GM12878 (cell line): ENCODE measurements at regions not wholly inside any gene's neighbourhood (a gene's known extent, or its start where the extent isn't known, plus 50 kb on each side); places are given as distances from the start of the nearest gene placed in this dataset.
A peak's percentile ranks its signal among the peaks of the same experiment; 100 is the strongest.

Experiments
- ATAC-seq: fragments of 200-7000 bp; cut with Tn5 transposase; 3 replicates; pipeline ENCODE4 v1.9.1; 2020; ENCODE audit warnings: mild to moderate bottlenecking, moderate library complexity
- BruUV-seq: library from RNA; stranded (reverse); fragments of 400-500 nt; replicated peaks from 2 replicates; lab custom pipeline; 2021; lab: Mats Ljungman, UMichigan
- CTCF ChIA-PET: fragments of 300-600 bp; sonication (Branson Sonifier 250); formaldehyde crosslinking; extraction: SDS; loops from one replicate; lab custom pipeline; 2021; ENCODE audit warnings: inconsistent platforms; lab: Yijun Ruan, JAX
- POLR2A ChIA-PET: fragments of 350-600 bp; formaldehyde crosslinking; extraction: SDS; loops from one replicate; lab custom pipeline; 2021; ENCODE audit warnings: inconsistent platforms; lab: Charles Lee
- RAD21 ChIA-PET: fragments of 300-600 bp; sonication (Branson Sonifier 250); formaldehyde crosslinking; loops from one replicate; lab custom pipeline; 2023; ENCODE audit warnings: antibody characterized with exemption; ENCODE audit not compliant: unreplicated experiment; lab: Charles Lee
- SMC1A ChIA-PET: fragments of 300-600 bp; sonication (Branson Sonifier 250); formaldehyde crosslinking; loops from one replicate; lab custom pipeline; 2023; ENCODE audit not compliant: unreplicated experiment, uncharacterized antibody; lab: Charles Lee
- DNase-seq: peaks from one replicate; pipeline ENCODE4 v3.0.0-alpha.2; 2011; ENCODE audit warnings: low read depth, low spot score
- FAIRE-seq: peaks from 3 replicates; lab custom pipeline; 2011; peaks lifted over from hg19 to GRCh38; lab: Jason Lieb, UNC
- H2AFZ ChIP-seq: 2 replicates; pipeline ENCODE4 v1.6.0; 2011; ENCODE audit warnings: low read depth, low read length, control low read depth; ENCODE audit not compliant: control insufficient read depth
- H3K27ac ChIP-seq: 2 replicates; pipeline ENCODE4 v1.5.1; 2011; ENCODE audit warnings: control low read depth; ENCODE audit not compliant: control insufficient read depth, insufficient read depth
- H3K27me3 ChIP-seq, 2 experiments: replicated peaks in 1 of 2; 2 replicates each; pipeline versions ENCODE4 v1.6.0 to v1.6.1; 2011; ENCODE audit warnings: low read length in 1 of 2; ENCODE audit not compliant: control insufficient read depth in 2 of 2, insufficient read depth in 2 of 2
- H3K36me3 ChIP-seq, 2 experiments: 2 replicates each; pipeline ENCODE4 v1.5.1; 2011; ENCODE audit warnings: low read length in 1 of 2; ENCODE audit not compliant: control insufficient read depth in 2 of 2, insufficient read depth in 2 of 2
- H3K4me1 ChIP-seq: 2 replicates; pipeline ENCODE4 v1.6.1; 2011; ENCODE audit warnings: mild to moderate bottlenecking, low read length, moderate library complexity, mixed read lengths; ENCODE audit not compliant: control insufficient read depth, insufficient read depth
- H3K4me2 ChIP-seq: 2 replicates; pipeline ENCODE4 v1.6.0; 2011; ENCODE audit warnings: control low read depth; ENCODE audit not compliant: control insufficient read depth, insufficient read depth
- H3K4me3 ChIP-seq: fragments of 200-600 bp; sonication (generic); 2 replicates; pipeline ENCODE4 v1.5.1; 2016
- H3K79me2 ChIP-seq: 2 replicates; pipeline ENCODE4 v1.6.0; 2011; ENCODE audit warnings: low read length; ENCODE audit not compliant: control insufficient read depth, insufficient read depth
- H3K9ac ChIP-seq: 2 replicates; pipeline ENCODE4 v1.8.0; 2011; ENCODE audit warnings: low read length, control low read depth, mixed read lengths; ENCODE audit not compliant: control insufficient read depth, insufficient read depth
- H3K9me3 ChIP-seq: replicated peaks from 3 replicates; pipeline ENCODE4 v1.5.1; 2011; ENCODE audit warnings: mild to moderate bottlenecking, low read length; ENCODE audit not compliant: control insufficient read depth, insufficient read depth
- H4K20me1 ChIP-seq: 2 replicates; pipeline ENCODE4 v1.6.0; 2011; ENCODE audit not compliant: control insufficient read depth, insufficient read depth
- BCL11A ChIP-seq: IDR thresholded peaks from 2 replicates; pipeline ENCODE4 v1.6.1; 2011; ENCODE audit warnings: low read depth, low read length
- E4F1 ChIP-seq: fragments of 450-650 bp; IDR thresholded peaks from 2 replicates; pipeline ENCODE4 v1.6.1; 2018; ENCODE audit warnings: borderline replicate concordance, mild to moderate bottlenecking; ENCODE audit not compliant: partially characterized antibody
- EGR1 ChIP-seq, 2 experiments: IDR thresholded peaks; 1 replicate in 1 of 2; 2 replicates in 1 of 2; pipeline ENCODE4 v1.6.1; 2011 to 2012; ENCODE audit warnings: low read depth in 2 of 2, low read length in 2 of 2, borderline replicate concordance in 1 of 2, mild to moderate bottlenecking in 1 of 2, moderate library complexity in 1 of 2
- ETV6 ChIP-seq, 2 experiments: fragments of 450-650 bp in 1 of 2; IDR thresholded peaks in 1 of 2; conservative IDR thresholded peaks in 1 of 2; 2 replicates each; pipeline ENCODE4 v1.6.1; 2014; ENCODE audit warnings: antibody characterized with exemption in 1 of 2, borderline replicate concordance in 1 of 2, low read depth in 1 of 2, mild to moderate bottlenecking in 1 of 2, moderate library complexity in 1 of 2
- IKZF2 ChIP-seq, 2 experiments: fragments of 450-650 bp; IDR thresholded peaks; 2 replicates each; pipeline ENCODE4 v1.6.1; 2017; ENCODE audit warnings: mild to moderate bottlenecking in 2 of 2, moderate library complexity in 2 of 2
- IRF4 ChIP-seq: IDR thresholded peaks from 2 replicates; pipeline ENCODE4 v1.6.1; 2011; ENCODE audit warnings: low read depth, low read length
- JUNB ChIP-seq: IDR thresholded peaks from 2 replicates; pipeline ENCODE4 v1.6.1; 2016; ENCODE audit warnings: antibody characterized with exemption, mild to moderate bottlenecking
- NBN ChIP-seq: fragments of 450-650 bp; IDR thresholded peaks from 2 replicates; pipeline ENCODE4 v1.6.1; 2016
- PAX8 ChIP-seq: fragments of 450-650 bp; IDR thresholded peaks from 2 replicates; pipeline ENCODE4 v1.6.1; 2017; ENCODE audit warnings: mild to moderate bottlenecking, moderate library complexity
- PBX3 ChIP-seq: IDR thresholded peaks from 2 replicates; pipeline ENCODE4 v1.6.1; 2011; ENCODE audit warnings: mild to moderate bottlenecking, low read depth, low read length, moderate library complexity; ENCODE audit not compliant: insufficient replicate concordance
- SMAD5 ChIP-seq: IDR thresholded peaks from 2 replicates; pipeline ENCODE4 v1.6.1; 2016; ENCODE audit warnings: antibody characterized with exemption, low read depth
- SMC3 ChIP-seq: IDR thresholded peaks from 2 replicates; pipeline ENCODE4 v1.6.1; 2011; ENCODE audit warnings: low read length, improper control_type of control experiment, borderline replicate concordance
- TBL1XR1 ChIP-seq: IDR thresholded peaks from 2 replicates; pipeline ENCODE4 v1.6.1; 2012; ENCODE audit warnings: low read depth, low read length, improper control_type of control experiment
- TCF3 ChIP-seq: IDR thresholded peaks from 2 replicates; pipeline ENCODE4 v1.6.1; 2012; ENCODE audit warnings: low read depth, mild to moderate bottlenecking, low read length, borderline replicate concordance; ENCODE audit not compliant: insufficient read depth
- WGBS: methylation state at CpG from one replicate; pipeline ENCODE4 v1.1.6; 2016; ENCODE audit warnings: low lambda C conversion rate; ENCODE audit not compliant: insufficient replicate concordance, insufficient coverage; ENCODE audit errors: missing lambda C conversion rate; 5-methylcytosine and 5-hydroxymethylcytosine counted together
- in situ Hi-C: fragments of 300-500 bp; cut with MboI; formaldehyde crosslinking; loops from 9 replicates; pipeline ENCODE4 v1.14.3; 2018; ENCODE audit warnings: mixed read lengths
- intact Hi-C: fragments of 100-400 bp; cut with micrococcal nuclease; formaldehyde crosslinking; loops from one replicate; pipeline ENCODE4 v1.14.2; 2022; ENCODE audit not compliant: unreplicated experiment
- TF ChIP-seq, protein P1 (sequence below): fragments of 450-650 bp; IDR thresholded peaks from 2 replicates; pipeline ENCODE4 v1.6.1; 2016; ENCODE audit warnings: mild to moderate bottlenecking, moderate library complexity, borderline replicate concordance

GRCh38 chr15:96186105-96186504 is 144.4 kb upstream of the NR2F2 start:
- 38% methylated on average over 4 of the region's 4 CpGs for WGBS
- peak; percentile 35 for FAIRE-seq
- DNase-seq = no peak
- no peak for TF ChIP-seq IKZF2 (IDR thresholded peaks at IDR 0.05)
- no peak for TF ChIP-seq NBN
- TF ChIP-seq E4F1 = no peak
- TF ChIP-seq SMC3 = no peak
- TF ChIP-seq JUNB = peak; percentile 39
- no peak for TF ChIP-seq IRF4
- TF ChIP-seq, protein P1, sequence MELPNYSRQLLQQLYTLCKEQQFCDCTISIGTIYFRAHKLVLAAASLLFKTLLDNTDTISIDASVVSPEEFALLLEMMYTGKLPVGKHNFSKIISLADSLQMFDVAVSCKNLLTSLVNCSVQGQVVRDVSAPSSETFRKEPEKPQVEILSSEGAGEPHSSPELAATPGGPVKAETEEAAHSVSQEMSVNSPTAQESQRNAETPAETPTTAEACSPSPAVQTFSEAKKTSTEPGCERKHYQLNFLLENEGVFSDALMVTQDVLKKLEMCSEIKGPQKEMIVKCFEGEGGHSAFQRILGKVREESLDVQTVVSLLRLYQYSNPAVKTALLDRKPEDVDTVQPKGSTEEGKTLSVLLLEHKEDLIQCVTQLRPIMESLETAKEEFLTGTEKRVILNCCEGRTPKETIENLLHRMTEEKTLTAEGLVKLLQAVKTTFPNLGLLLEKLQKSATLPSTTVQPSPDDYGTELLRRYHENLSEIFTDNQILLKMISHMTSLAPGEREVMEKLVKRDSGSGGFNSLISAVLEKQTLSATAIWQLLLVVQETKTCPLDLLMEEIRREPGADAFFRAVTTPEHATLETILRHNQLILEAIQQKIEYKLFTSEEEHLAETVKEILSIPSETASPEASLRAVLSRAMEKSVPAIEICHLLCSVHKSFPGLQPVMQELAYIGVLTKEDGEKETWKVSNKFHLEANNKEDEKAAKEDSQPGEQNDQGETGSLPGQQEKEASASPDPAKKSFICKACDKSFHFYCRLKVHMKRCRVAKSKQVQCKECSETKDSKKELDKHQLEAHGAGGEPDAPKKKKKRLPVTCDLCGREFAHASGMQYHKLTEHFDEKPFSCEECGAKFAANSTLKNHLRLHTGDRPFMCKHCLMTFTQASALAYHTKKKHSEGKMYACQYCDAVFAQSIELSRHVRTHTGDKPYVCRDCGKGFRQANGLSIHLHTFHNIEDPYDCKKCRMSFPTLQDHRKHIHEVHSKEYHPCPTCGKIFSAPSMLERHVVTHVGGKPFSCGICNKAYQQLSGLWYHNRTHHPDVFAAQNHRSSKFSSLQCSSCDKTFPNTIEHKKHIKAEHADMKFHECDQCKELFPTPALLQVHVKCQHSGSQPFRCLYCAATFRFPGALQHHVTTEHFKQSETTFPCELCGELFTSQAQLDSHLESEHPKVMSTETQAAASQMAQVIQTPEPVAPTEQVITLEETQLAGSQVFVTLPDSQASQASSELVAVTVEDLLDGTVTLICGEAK = no peak
- peak in 1 of 2 experiments; percentile 45; a peak in 1 of 3 replicates for TF ChIP-seq EGR1 (IDR thresholded peaks at IDR 0.05; ENCODE audit: borderline replicate concordance in 1 of 2, low read depth in 2 of 2, low read length in 2 of 2)
- TF ChIP-seq TCF3 = 0 out of 2 replicates have a peak, but pooled peaks have one; percentile 31
- TF ChIP-seq SMAD5 = no peak
- no peak for TF ChIP-seq PAX8
- peak; percentile 16 for TF ChIP-seq PBX3
- no peak for TF ChIP-seq ETV6 (conservative IDR thresholded peaks at IDR 0.05 in 1 of 2, IDR thresholded peaks at IDR 0.05 in 1 of 2; ENCODE audit: borderline replicate concordance in 1 of 2, low read depth in 1 of 2)
- TF ChIP-seq TBL1XR1 = no peak
- peak; percentile 21; the same call in 1 of the 2 replicates for TF ChIP-seq BCL11A

More at GRCh38 chr15:96186105-96186504, 144.4 kb upstream of the NR2F2 start:
- Histone ChIP-seq H3K4me1 (no peaks in the 10 kb centered on the region), H3K27me3 (no peaks in the 10 kb centered on the region), H4K20me1 (no peaks in the 10 kb centered on the region), H3K9ac (no peak overlapping the region), H3K4me2 (no peak overlapping the region), H3K36me3 (no peaks in the 10 kb centered on the region), H3K9me3 (no peaks in the 10 kb centered on the region), H3K27ac (no peak overlapping the region), H3K79me2 (no peaks in the 10 kb centered on the region), H2AFZ (no peak overlapping the region), H3K4me3 (no peak overlapping the region)
- peak; percentile 25; the same call in 1 of the 3 replicates for ATAC-seq
- in situ Hi-C loops = no loop called here
- ChIA-PET CTCF (no interaction called here), SMC1A (interaction anchor here (1.1 kb wide), 1 partner anchor 89 kb away, joined by 3 read pairs; no protein-coding TSS in a partner anchor), RAD21 (no interaction called here), POLR2A (interaction anchor here (1.0 kb wide), 1 partner anchor 13 kb away, joined by 3 read pairs; no protein-coding TSS in a partner anchor)
- intact Hi-C loops = no loop called here
- BruUV-seq = no TSS peak
